ENCODE measurements at regions not wholly inside any gene's neighbourhood (a gene's known extent, or its start where the extent isn't known, plus 50 kb on each side); places are given as distances from the start of the nearest gene placed in this dataset.

DNA sequence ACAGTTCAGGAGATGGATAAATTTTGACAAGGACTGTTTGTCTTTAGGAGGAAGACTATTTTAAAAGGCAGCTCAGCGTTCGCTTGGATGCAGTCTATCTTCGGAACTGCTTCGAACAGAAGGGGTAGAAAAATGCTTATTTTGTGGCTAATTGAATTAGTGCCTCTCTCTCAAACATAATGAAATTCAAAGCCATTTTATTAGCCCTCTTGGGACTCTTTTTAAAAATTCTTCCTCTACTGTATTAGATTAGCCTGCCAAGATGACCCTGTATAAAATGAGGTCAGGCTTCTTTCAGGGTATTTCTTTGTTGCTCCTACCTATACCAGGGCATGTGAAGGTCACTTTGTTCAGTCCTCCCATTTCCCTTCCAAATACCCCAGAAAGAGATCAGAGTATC lies 379.2 kb upstream of the NFE2L3 start:
- no peak overlapping the region for H3K4me3 ChIP-seq (ENCODE audit: low read length)
- CTCF ChIA-PET = no interaction called here
- no TSS peak for BruUV-seq (replicated peaks)
- intact Hi-C loops (cut with micrococcal nuclease) = no loop called here
- H3K79me2 ChIP-seq (ENCODE audit: low read length) = no peaks in the 10 kb centered on the region
- peaks cover 47% of the 10 kb centered on the region for H3K27me3 ChIP-seq (ENCODE audit: low read length)
- no peaks in the 10 kb centered on the region for H3K9me2 ChIP-seq (replicated peaks; ENCODE audit: low read length)
- H3K4me1 ChIP-seq (ENCODE audit: insufficient read depth, low read length) = no peaks in the 10 kb centered on the region
- H3K36me3 ChIP-seq (ENCODE audit: low read depth, low read length) = no peaks in the 10 kb centered on the region
- TF ChIP-seq, protein P1, sequence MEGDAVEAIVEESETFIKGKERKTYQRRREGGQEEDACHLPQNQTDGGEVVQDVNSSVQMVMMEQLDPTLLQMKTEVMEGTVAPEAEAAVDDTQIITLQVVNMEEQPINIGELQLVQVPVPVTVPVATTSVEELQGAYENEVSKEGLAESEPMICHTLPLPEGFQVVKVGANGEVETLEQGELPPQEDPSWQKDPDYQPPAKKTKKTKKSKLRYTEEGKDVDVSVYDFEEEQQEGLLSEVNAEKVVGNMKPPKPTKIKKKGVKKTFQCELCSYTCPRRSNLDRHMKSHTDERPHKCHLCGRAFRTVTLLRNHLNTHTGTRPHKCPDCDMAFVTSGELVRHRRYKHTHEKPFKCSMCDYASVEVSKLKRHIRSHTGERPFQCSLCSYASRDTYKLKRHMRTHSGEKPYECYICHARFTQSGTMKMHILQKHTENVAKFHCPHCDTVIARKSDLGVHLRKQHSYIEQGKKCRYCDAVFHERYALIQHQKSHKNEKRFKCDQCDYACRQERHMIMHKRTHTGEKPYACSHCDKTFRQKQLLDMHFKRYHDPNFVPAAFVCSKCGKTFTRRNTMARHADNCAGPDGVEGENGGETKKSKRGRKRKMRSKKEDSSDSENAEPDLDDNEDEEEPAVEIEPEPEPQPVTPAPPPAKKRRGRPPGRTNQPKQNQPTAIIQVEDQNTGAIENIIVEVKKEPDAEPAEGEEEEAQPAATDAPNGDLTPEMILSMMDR (conservative IDR thresholded peaks at IDR 0.05; ENCODE audit: low read depth, low read length) = no peak
- TF ChIP-seq EZH2phosphoT487 (IDR thresholded peaks at IDR 0.05; ENCODE audit: borderline replicate concordance, low read length) (no peak), EZH2 (IDR thresholded peaks at IDR 0.05; ENCODE audit: low read length, unreplicated experiment) (no peak)
- H3K4me2 ChIP-seq (ENCODE audit: low read length) = no peak overlapping the region
- no peak overlapping the region for H3K27ac ChIP-seq (ENCODE audit: low read length)
- H4K20me1 ChIP-seq (ENCODE audit: low read length) = no peaks in the 10 kb centered on the region
- no peak overlapping the region for H2AFZ ChIP-seq (ENCODE audit: low read length)
- no peaks in the 10 kb centered on the region for H3F3A ChIP-seq (ENCODE audit: low read length, unreplicated experiment)
- H3K9ac ChIP-seq (ENCODE audit: low read length) = no peak overlapping the region
- DNase-seq (no peak), ATAC-seq (no peak)
- POLR2A ChIA-PET (ENCODE audit: unreplicated experiment) = no interaction called here
- H3K9me3 ChIP-seq (ENCODE audit: low read length) = no peaks in the 10 kb centered on the region

DNA sequence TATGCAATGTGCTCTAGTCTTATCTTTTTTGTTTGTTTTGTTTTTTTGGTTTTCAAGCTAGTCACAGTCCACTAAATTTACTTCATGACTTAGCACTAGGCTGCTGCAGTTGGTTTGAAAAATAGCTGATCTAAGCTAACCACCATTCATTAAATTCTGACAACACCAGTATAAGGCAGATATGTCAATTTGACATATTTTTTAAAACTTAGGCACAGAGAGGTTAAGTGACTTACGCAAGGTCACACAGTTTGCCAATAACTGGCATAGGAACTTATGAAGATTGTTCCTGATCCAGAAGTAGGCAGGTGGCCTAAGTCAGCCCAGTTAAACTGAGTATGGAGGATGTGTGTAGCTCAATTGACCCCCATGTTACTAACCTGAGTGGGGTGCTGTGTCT lies 377.3 kb upstream of the NFE2L3 start:
- no peak overlapping the region for H3K4me3 ChIP-seq (ENCODE audit: low read length)
- no peak for DNase-seq
- H3K9ac ChIP-seq (ENCODE audit: low read length) = no peak overlapping the region
- H3K4me1 ChIP-seq (ENCODE audit: insufficient read depth, low read length) = no peaks in the 10 kb centered on the region
- H3K27ac ChIP-seq (ENCODE audit: low read length) = no peak overlapping the region
- H3K36me3 ChIP-seq (ENCODE audit: low read depth, low read length) = no peaks in the 10 kb centered on the region
- peaks cover 41% of the 10 kb centered on the region for H3K27me3 ChIP-seq (ENCODE audit: low read length)
- ATAC-seq = no peak
- ChIA-PET CTCF (no interaction called here), POLR2A (ENCODE audit: unreplicated experiment) (no interaction called here)
- H3K4me2 ChIP-seq (ENCODE audit: low read length) = no peak overlapping the region
- H3K9me3 ChIP-seq (ENCODE audit: low read length) = no peaks in the 10 kb centered on the region
- no peaks in the 10 kb centered on the region for H3K9me2 ChIP-seq (replicated peaks; ENCODE audit: low read length)
- H3F3A ChIP-seq (ENCODE audit: low read length, unreplicated experiment) = no peaks in the 10 kb centered on the region
- TF ChIP-seq EZH2 (IDR thresholded peaks at IDR 0.05; ENCODE audit: low read length, unreplicated experiment) (no peak), EZH2phosphoT487 (IDR thresholded peaks at IDR 0.05; ENCODE audit: borderline replicate concordance, low read length) (no peak)
- TF ChIP-seq, protein P1 (conservative IDR thresholded peaks at IDR 0.05; ENCODE audit: low read depth, low read length) = no peak
- H3K79me2 ChIP-seq (ENCODE audit: low read length) = no peaks in the 10 kb centered on the region
- H4K20me1 ChIP-seq (ENCODE audit: low read length) = no peaks in the 10 kb centered on the region
- H2AFZ ChIP-seq (ENCODE audit: low read length) = no peak overlapping the region
- BruUV-seq (replicated peaks) = no TSS peak
- intact Hi-C loops (cut with micrococcal nuclease) = no loop called here

DNA sequence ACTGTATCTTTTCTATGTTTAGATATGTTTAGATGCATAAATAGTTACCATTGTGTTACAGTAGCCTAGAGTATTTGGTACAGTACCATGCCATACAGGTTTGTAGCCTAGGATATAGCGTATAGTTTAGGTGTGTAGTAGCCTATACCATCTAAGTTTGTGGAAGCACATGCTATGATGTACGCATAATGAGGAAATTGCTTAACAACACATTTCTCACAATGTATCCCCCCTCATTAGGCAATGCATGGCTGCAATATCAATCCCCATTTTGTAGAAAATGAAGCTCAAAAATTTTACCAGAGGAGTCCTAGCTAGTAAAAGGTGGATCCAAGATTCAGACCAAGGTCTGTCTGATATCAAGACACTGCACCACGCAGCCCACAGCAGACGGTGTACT lies 376.4 kb upstream of the NFE2L3 start:
- H2AFZ ChIP-seq (ENCODE audit: low read length) = no peak overlapping the region
- H3K9me3 ChIP-seq (ENCODE audit: low read length) = no peaks in the 10 kb centered on the region
- H3K27me3 ChIP-seq (ENCODE audit: low read length) = peaks cover 34% of the 10 kb centered on the region
- H3K4me3 ChIP-seq (ENCODE audit: low read length) = no peak overlapping the region
- no peaks in the 10 kb centered on the region for H4K20me1 ChIP-seq (ENCODE audit: low read length)
- POLR2A ChIA-PET (ENCODE audit: unreplicated experiment) = no interaction called here
- H3K79me2 ChIP-seq (ENCODE audit: low read length) = no peaks in the 10 kb centered on the region
- no peak overlapping the region for H3K27ac ChIP-seq (ENCODE audit: low read length)
- no peak overlapping the region for H3K4me2 ChIP-seq (ENCODE audit: low read length)
- intact Hi-C loops (cut with micrococcal nuclease) = no loop called here
- BruUV-seq (replicated peaks) = no TSS peak
- TF ChIP-seq, protein P1 (conservative IDR thresholded peaks at IDR 0.05; ENCODE audit: low read depth, low read length) = no peak
- TF ChIP-seq EZH2phosphoT487 (IDR thresholded peaks at IDR 0.05; ENCODE audit: borderline replicate concordance, low read length) (no peak), EZH2 (IDR thresholded peaks at IDR 0.05; ENCODE audit: low read length, unreplicated experiment) (no peak)
- CTCF ChIA-PET = no interaction called here
- H3F3A ChIP-seq (ENCODE audit: low read length, unreplicated experiment) = no peaks in the 10 kb centered on the region
- H3K4me1 ChIP-seq (ENCODE audit: insufficient read depth, low read length) = no peaks in the 10 kb centered on the region
- DNase-seq = no peak
- ATAC-seq = no peak
- H3K36me3 ChIP-seq (ENCODE audit: low read depth, low read length) = no peaks in the 10 kb centered on the region
- H3K9me2 ChIP-seq (replicated peaks; ENCODE audit: low read length) = no peaks in the 10 kb centered on the region
- no peak overlapping the region for H3K9ac ChIP-seq (ENCODE audit: low read length)

Measured in PC-3 (cell line).